Fibroblast of peridontal ligament (primary cell): ENCODE measurements at regions not wholly inside any gene's neighbourhood (a gene's known extent, or its start where the extent isn't known, plus 50 kb on each side); places are given as distances from the start of the nearest gene placed in this dataset.
A peak's percentile ranks its signal among the peaks of the same experiment; 100 is the strongest.

Experiments
- DNase-seq: peaks from one replicate; pipeline ENCODE4 v3.0.0-alpha.2; 2010; ENCODE audit errors: extremely low read depth

GRCh38 chr4:138567696-138568095 lies 325.5 kb upstream of the SLC7A11 start:
- DNase-seq: peak; percentile 15

GRCh38 chr4:138565576-138565975 lies 323.4 kb upstream of the SLC7A11 start:
- peak; percentile 17 for DNase-seq

GRCh38 chr4:138562544-138562991 lies 320.4 kb upstream of the SLC7A11 start:
- DNase-seq: peak; percentile 56

GRCh38 chr4:138561906-138562305 lies 319.8 kb upstream of the SLC7A11 start:
- DNase-seq: no peak

GRCh38 chr4:138561276-138561880 lies 319.2 kb upstream of the SLC7A11 start:
- DNase-seq: no peak

- DNase-seq: no peak
Measured at GRCh38 chr4:138560448-138560847, 318.3 kb upstream of the SLC7A11 start.

GRCh38 chr4:138558886-138559285 lies 316.7 kb upstream of the SLC7A11 start:
- DNase-seq: no peak

- DNase-seq: no peak
Measured at GRCh38 chr4:138555584-138555983, 313.4 kb upstream of the SLC7A11 start.

GRCh38 chr4:138555108-138555507 lies 313.0 kb upstream of the SLC7A11 start:
- DNase-seq: no peak

GRCh38 chr4:138553001-138553845 lies 311.1 kb upstream of the SLC7A11 start:
- no peak for DNase-seq

- no peak for DNase-seq
Measured at GRCh38 chr4:138542191-138542776, 300.1 kb upstream of the SLC7A11 start.

GRCh38 chr4:138540056-138540800 lies 298.1 kb upstream of the SLC7A11 start:
- peak; percentile 12 for DNase-seq

GRCh38 chr4:138538743-138539142 lies 296.6 kb upstream of the SLC7A11 start:
- DNase-seq: no peak

- peak; percentile 12 for DNase-seq
Measured at GRCh38 chr4:138537731-138538490, 295.8 kb upstream of the SLC7A11 start.

GRCh38 chr4:138535316-138535715 lies 293.2 kb upstream of the SLC7A11 start:
- no peak for DNase-seq

- DNase-seq: peak; percentile 52
Measured at GRCh38 chr4:138522366-138522765, 280.2 kb upstream of the SLC7A11 start.

GRCh38 chr4:138521809-138522208 lies 279.7 kb upstream of the SLC7A11 start:
- DNase-seq: no peak

GRCh38 chr4:138519436-138519835 lies 277.3 kb upstream of the SLC7A11 start:
- DNase-seq: no peak

- no peak for DNase-seq
Measured at GRCh38 chr4:138513535-138513934, 271.4 kb upstream of the SLC7A11 start.

- DNase-seq: no peak
Measured at GRCh38 chr4:138512756-138513155, 270.6 kb upstream of the SLC7A11 start.

GRCh38 chr4:138510053-138510452 lies 267.9 kb upstream of the SLC7A11 start:
- peak; percentile 28 for DNase-seq
